GM12878 (cell line): ENCODE measurements at regions not wholly inside any gene's neighbourhood (a gene's known extent, or its start where the extent isn't known, plus 50 kb on each side); places are given as distances from the start of the nearest gene placed in this dataset.
A peak's percentile ranks its signal among the peaks of the same experiment; 100 is the strongest.

Experiments used
- ATF2 ChIP-seq: IDR thresholded peaks from 2 replicates; pipeline ENCODE4 v1.6.1; 2012; ENCODE audit warnings: low read length, inconsistent platforms
- BACH1 ChIP-seq: fragments of 450-650 bp; IDR thresholded peaks from 2 replicates; pipeline ENCODE4 v1.6.1; 2017; ENCODE audit warnings: mild to moderate bottlenecking, borderline replicate concordance
- CBFB ChIP-seq: IDR thresholded peaks from 2 replicates; pipeline ENCODE4 v1.6.1; 2016; ENCODE audit warnings: antibody characterized with exemption, low read depth
- CBX3 ChIP-seq: fragments of 200-600 bp; sonication (generic); IDR thresholded peaks from 2 replicates; pipeline ENCODE4 v1.6.1; 2016; ENCODE audit warnings: low read depth, borderline replicate concordance
- CHD1 ChIP-seq: IDR thresholded peaks from 2 replicates; pipeline ENCODE4 v1.6.1; 2012; ENCODE audit warnings: low read depth, low read length, improper control_type of control experiment
- EED ChIP-seq: sonication (generic); IDR thresholded peaks from 2 replicates; pipeline ENCODE4 v1.6.1; 2016; ENCODE audit warnings: antibody characterized with exemption, low read depth
- ESRRA ChIP-seq: IDR thresholded peaks from 2 replicates; pipeline ENCODE4 v1.6.1; 2012; ENCODE audit warnings: mild to moderate bottlenecking, low read length, improper control_type of control experiment
- FOXK2 ChIP-seq: fragments of 450-650 bp; IDR thresholded peaks from 2 replicates; pipeline ENCODE4 v1.6.1; 2017; ENCODE audit warnings: mild to moderate bottlenecking, moderate library complexity
- MXI1 ChIP-seq: fragments of 150-350 bp; IDR thresholded peaks from 2 replicates; pipeline ENCODE4 v1.6.1; 2011; ENCODE audit warnings: low read depth, mild to moderate bottlenecking, inconsistent platforms, low read length, improper control_type of control experiment
- NFXL1 ChIP-seq: fragments of 450-650 bp; IDR thresholded peaks from 2 replicates; pipeline ENCODE4 v1.6.1; 2017; ENCODE audit warnings: antibody characterized with exemption, mild to moderate bottlenecking, borderline replicate concordance
- NR2C1 ChIP-seq: fragments of 450-650 bp; IDR thresholded peaks from 2 replicates; pipeline ENCODE4 v1.6.1; 2017; ENCODE audit warnings: antibody characterized with exemption, mild to moderate bottlenecking, moderate library complexity
- RAD21 ChIP-seq: IDR thresholded peaks from 2 replicates; pipeline ENCODE4 v1.6.1; 2011; ENCODE audit warnings: mild to moderate bottlenecking, low read depth, low read length, moderate library complexity; ENCODE audit not compliant: insufficient read depth
- RAD51 ChIP-seq: fragments of 450-650 bp; IDR thresholded peaks from 2 replicates; pipeline ENCODE4 v1.6.1; 2016; ENCODE audit warnings: moderate library complexity, mild to moderate bottlenecking, inconsistent platforms
- RELA ChIP-seq: fragments of 450-650 bp; IDR thresholded peaks from 2 replicates; pipeline ENCODE4 v1.8.0; 2014; ENCODE audit warnings: borderline replicate concordance; ENCODE audit not compliant: partially characterized antibody
- RFX5 ChIP-seq: IDR thresholded peaks from 2 replicates; pipeline ENCODE4 v1.6.1; 2011; ENCODE audit warnings: low read depth, low read length, improper control_type of control experiment
- SP1 ChIP-seq: IDR thresholded peaks from one replicate; pipeline ENCODE4 v1.6.1; 2011; ENCODE audit warnings: low read depth, low read length
- USF2 ChIP-seq: IDR thresholded peaks from 2 replicates; pipeline ENCODE4 v1.6.1; 2011; ENCODE audit warnings: low read depth, low read length, improper control_type of control experiment, borderline replicate concordance
- YY1 ChIP-seq: IDR thresholded peaks from 2 replicates; pipeline ENCODE4 v1.6.1; 2011; ENCODE audit warnings: low read depth, mild to moderate bottlenecking, low read length
- TF ChIP-seq, protein P1 (sequence below): fragments of 450-650 bp; IDR thresholded peaks from 2 replicates; pipeline ENCODE4 v1.6.1; 2016; ENCODE audit warnings: mild to moderate bottlenecking
- TF ChIP-seq, protein P2 (sequence below): IDR thresholded peaks from 2 replicates; pipeline ENCODE4 v1.6.1; 2012; ENCODE audit warnings: improper control_type of control experiment, low read depth, low read length; ENCODE audit not compliant: insufficient replicate concordance
- TF ChIP-seq, protein P3 (sequence below): IDR thresholded peaks from 2 replicates; pipeline ENCODE4 v1.6.1; 2011; ENCODE audit warnings: borderline replicate concordance, low read depth, mild to moderate bottlenecking, moderate library complexity, low read length; ENCODE audit not compliant: insufficient read depth, poor library complexity, severe bottlenecking

- TF ChIP-seq, protein P1, sequence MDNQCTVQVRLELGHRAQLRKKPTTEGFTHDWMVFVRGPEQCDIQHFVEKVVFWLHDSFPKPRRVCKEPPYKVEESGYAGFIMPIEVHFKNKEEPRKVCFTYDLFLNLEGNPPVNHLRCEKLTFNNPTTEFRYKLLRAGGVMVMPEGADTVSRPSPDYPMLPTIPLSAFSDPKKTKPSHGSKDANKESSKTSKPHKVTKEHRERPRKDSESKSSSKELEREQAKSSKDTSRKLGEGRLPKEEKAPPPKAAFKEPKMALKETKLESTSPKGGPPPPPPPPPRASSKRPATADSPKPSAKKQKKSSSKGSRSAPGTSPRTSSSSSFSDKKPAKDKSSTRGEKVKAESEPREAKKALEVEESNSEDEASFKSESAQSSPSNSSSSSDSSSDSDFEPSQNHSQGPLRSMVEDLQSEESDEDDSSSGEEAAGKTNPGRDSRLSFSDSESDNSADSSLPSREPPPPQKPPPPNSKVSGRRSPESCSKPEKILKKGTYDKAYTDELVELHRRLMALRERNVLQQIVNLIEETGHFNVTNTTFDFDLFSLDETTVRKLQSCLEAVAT = peak; percentile 71; the same call in 1 of the 2 replicates
- TF ChIP-seq USF2 (no peak), RFX5 (no peak), CBX3 (no peak), ATF2 (peak; percentile 100), CBFB (peak; percentile 75), CHD1 (no peak), BACH1 (peak; percentile 97), YY1 (peak; percentile 27; the same call in 1 of the 2 replicates), NFXL1 (no peak), MXI1 (no peak), SP1 (no peak), RELA (peak; percentile 98), RAD21 (peak; percentile 35), RAD51 (peak; percentile 75), NR2C1 (no peak), EED (peak; percentile 100), ESRRA (0 out of 2 replicates have a peak, but pooled peaks have one; percentile 10), FOXK2 (no peak)
- TF ChIP-seq, protein P2, sequence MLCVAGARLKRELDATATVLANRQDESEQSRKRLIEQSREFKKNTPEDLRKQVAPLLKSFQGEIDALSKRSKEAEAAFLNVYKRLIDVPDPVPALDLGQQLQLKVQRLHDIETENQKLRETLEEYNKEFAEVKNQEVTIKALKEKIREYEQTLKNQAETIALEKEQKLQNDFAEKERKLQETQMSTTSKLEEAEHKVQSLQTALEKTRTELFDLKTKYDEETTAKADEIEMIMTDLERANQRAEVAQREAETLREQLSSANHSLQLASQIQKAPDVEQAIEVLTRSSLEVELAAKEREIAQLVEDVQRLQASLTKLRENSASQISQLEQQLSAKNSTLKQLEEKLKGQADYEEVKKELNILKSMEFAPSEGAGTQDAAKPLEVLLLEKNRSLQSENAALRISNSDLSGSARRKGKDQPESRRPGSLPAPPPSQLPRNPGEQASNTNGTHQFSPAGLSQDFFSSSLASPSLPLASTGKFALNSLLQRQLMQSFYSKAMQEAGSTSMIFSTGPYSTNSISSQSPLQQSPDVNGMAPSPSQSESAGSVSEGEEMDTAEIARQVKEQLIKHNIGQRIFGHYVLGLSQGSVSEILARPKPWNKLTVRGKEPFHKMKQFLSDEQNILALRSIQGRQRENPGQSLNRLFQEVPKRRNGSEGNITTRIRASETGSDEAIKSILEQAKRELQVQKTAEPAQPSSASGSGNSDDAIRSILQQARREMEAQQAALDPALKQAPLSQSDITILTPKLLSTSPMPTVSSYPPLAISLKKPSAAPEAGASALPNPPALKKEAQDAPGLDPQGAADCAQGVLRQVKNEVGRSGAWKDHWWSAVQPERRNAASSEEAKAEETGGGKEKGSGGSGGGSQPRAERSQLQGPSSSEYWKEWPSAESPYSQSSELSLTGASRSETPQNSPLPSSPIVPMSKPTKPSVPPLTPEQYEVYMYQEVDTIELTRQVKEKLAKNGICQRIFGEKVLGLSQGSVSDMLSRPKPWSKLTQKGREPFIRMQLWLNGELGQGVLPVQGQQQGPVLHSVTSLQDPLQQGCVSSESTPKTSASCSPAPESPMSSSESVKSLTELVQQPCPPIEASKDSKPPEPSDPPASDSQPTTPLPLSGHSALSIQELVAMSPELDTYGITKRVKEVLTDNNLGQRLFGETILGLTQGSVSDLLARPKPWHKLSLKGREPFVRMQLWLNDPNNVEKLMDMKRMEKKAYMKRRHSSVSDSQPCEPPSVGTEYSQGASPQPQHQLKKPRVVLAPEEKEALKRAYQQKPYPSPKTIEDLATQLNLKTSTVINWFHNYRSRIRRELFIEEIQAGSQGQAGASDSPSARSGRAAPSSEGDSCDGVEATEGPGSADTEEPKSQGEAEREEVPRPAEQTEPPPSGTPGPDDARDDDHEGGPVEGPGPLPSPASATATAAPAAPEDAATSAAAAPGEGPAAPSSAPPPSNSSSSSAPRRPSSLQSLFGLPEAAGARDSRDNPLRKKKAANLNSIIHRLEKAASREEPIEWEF = peak; percentile 54
- TF ChIP-seq, protein P3, sequence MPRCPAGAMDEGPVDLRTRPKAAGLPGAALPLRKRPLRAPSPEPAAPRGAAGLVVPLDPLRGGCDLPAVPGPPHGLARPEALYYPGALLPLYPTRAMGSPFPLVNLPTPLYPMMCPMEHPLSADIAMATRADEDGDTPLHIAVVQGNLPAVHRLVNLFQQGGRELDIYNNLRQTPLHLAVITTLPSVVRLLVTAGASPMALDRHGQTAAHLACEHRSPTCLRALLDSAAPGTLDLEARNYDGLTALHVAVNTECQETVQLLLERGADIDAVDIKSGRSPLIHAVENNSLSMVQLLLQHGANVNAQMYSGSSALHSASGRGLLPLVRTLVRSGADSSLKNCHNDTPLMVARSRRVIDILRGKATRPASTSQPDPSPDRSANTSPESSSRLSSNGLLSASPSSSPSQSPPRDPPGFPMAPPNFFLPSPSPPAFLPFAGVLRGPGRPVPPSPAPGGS = peak; percentile 97
Measured at GRCh38 chr14:50038398-50039119, 77.8 kb downstream of the VCPKMT start (continued).
